WTC11 (cell line): ENCODE measurements at regions not wholly inside any gene's neighbourhood (a gene's known extent, or its start where the extent isn't known, plus 50 kb on each side); places are given as distances from the start of the nearest gene placed in this dataset.

ENCODE experiments used
- ATAC-seq: fragments of 200-7000 bp; cut with Tn5 transposase; 2 replicates; pipeline ENCODE4 v1.10.0; 2021; ENCODE audit warnings: mild to moderate bottlenecking, moderate library complexity
- CTCF ChIA-PET: fragments of 300-600 bp; sonication (Branson Sonifier 250); formaldehyde crosslinking; loops from one replicate; lab custom pipeline; 2021; ENCODE audit warnings: antibody characterized with exemption; lab: Charles Lee
- POLR2A ChIA-PET: fragments of 350-600 bp; sonication (Branson Sonifier 250); formaldehyde crosslinking; loops from one replicate; lab custom pipeline; 2021; ENCODE audit warnings: antibody characterized with exemption; lab: Charles Lee
- DNase-seq: peaks from one replicate; pipeline ENCODE4 v3.0.0; 2021; ENCODE audit warnings: low spot score
- H3K27ac Mint-ChIP-seq: 2 replicates; pipeline ENCODE4 v1.8.0; 2021; ENCODE audit warnings: mixed read lengths
- H3K27me3 Mint-ChIP-seq: 2 replicates; pipeline ENCODE4 v1.8.0; 2021; ENCODE audit warnings: low read depth, mild to moderate bottlenecking, moderate library complexity, mixed read lengths
- H3K36me3 Mint-ChIP-seq: 2 replicates; pipeline ENCODE4 v1.8.0; 2021; ENCODE audit warnings: mixed read lengths
- H3K4me1 Mint-ChIP-seq: 2 replicates; pipeline ENCODE4 v1.8.0; 2022; ENCODE audit warnings: mixed read lengths
- H3K4me3 Mint-ChIP-seq: 2 replicates; pipeline ENCODE4 v1.8.0; 2021; ENCODE audit warnings: mild to moderate bottlenecking, moderate library complexity, mixed read lengths
- H3K9me3 Mint-ChIP-seq: 2 replicates; pipeline ENCODE4 v1.8.0; 2021; ENCODE audit warnings: mixed read lengths
- AR ChIP-seq: fragments of 250-450 bp; sonication (Bioruptor Pico); IDR thresholded peaks from 2 replicates; pipeline ENCODE4 v1.9.0; 2021; ENCODE audit warnings: mild to moderate bottlenecking
- CBFB ChIP-seq: sonication (generic); formaldehyde crosslinking; IDR thresholded peaks from 2 replicates; pipeline ENCODE4 v1.8.1; 2022; ENCODE audit warnings: mild to moderate bottlenecking, low read depth, missing genetic modification reagents
- CREM ChIP-seq: sonication (generic); formaldehyde crosslinking; IDR thresholded peaks from 2 replicates; pipeline ENCODE4 v1.8.1; 2022; ENCODE audit warnings: mild to moderate bottlenecking, missing genetic modification reagents, moderate library complexity
- E2F5 ChIP-seq: sonication (generic); formaldehyde crosslinking; IDR thresholded peaks from 2 replicates; pipeline ENCODE4 v1.8.1; 2022; ENCODE audit warnings: mild to moderate bottlenecking, moderate library complexity, missing genetic modification reagents
- ELF4 ChIP-seq: sonication (generic); formaldehyde crosslinking; IDR thresholded peaks from 2 replicates; pipeline ENCODE4 v1.8.1; 2022; ENCODE audit warnings: low read depth, mild to moderate bottlenecking, moderate library complexity, missing genetic modification reagents
- ESRRA ChIP-seq: sonication (generic); formaldehyde crosslinking; IDR thresholded peaks from 2 replicates; pipeline ENCODE4 v1.8.1; 2022; ENCODE audit warnings: mild to moderate bottlenecking, missing genetic modification reagents, borderline replicate concordance
- ETV6 ChIP-seq: sonication (generic); formaldehyde crosslinking; IDR thresholded peaks from 2 replicates; pipeline ENCODE4 v1.8.1; 2022; ENCODE audit warnings: mild to moderate bottlenecking, missing genetic modification reagents
- GABPB1 ChIP-seq: sonication (generic); formaldehyde crosslinking; IDR thresholded peaks from 2 replicates; pipeline ENCODE4 v1.8.1; 2023; ENCODE audit warnings: mild to moderate bottlenecking, missing genetic modification reagents
- IRF2 ChIP-seq: sonication (generic); formaldehyde crosslinking; IDR thresholded peaks from 2 replicates; pipeline ENCODE4 v1.8.0; 2022; ENCODE audit warnings: low read depth, missing genetic modification reagents, borderline replicate concordance
- JAZF1 ChIP-seq: fragments of 250-450 bp; sonication (Bioruptor Pico); IDR thresholded peaks from 2 replicates; pipeline ENCODE4 v1.9.0; 2021; ENCODE audit warnings: moderate library complexity, mild to moderate bottlenecking, inconsistent platforms
- JUN ChIP-seq: sonication (generic); formaldehyde crosslinking; IDR thresholded peaks from 2 replicates; pipeline ENCODE4 v1.8.0; 2023; ENCODE audit warnings: mild to moderate bottlenecking, missing genetic modification reagents
- MAX ChIP-seq: sonication (generic); formaldehyde crosslinking; IDR thresholded peaks from 2 replicates; pipeline ENCODE4 v1.8.0; 2022; ENCODE audit warnings: mild to moderate bottlenecking, missing genetic modification reagents
- MLX ChIP-seq: sonication (generic); formaldehyde crosslinking; IDR thresholded peaks from 2 replicates; pipeline ENCODE4 v1.8.1; 2023; ENCODE audit warnings: mild to moderate bottlenecking, missing genetic modification reagents, moderate library complexity
- NFATC4 ChIP-seq: fragments of 250-450 bp; sonication (Bioruptor Pico); IDR thresholded peaks from 2 replicates; pipeline ENCODE4 v1.9.0; 2021; ENCODE audit warnings: mild to moderate bottlenecking
- NR1H2 ChIP-seq: sonication (generic); formaldehyde crosslinking; IDR thresholded peaks from 2 replicates; pipeline ENCODE4 v1.9.0; 2021; ENCODE audit warnings: mild to moderate bottlenecking, moderate library complexity, missing genetic modification reagents
- RELA ChIP-seq: sonication (generic); formaldehyde crosslinking; IDR thresholded peaks from 2 replicates; pipeline ENCODE4 v1.8.1; 2022; ENCODE audit warnings: missing genetic modification reagents, mild to moderate bottlenecking, borderline replicate concordance
- TP53 ChIP-seq: sonication (generic); formaldehyde crosslinking; IDR thresholded peaks from 2 replicates; pipeline ENCODE4 v1.8.1; 2023; ENCODE audit warnings: mild to moderate bottlenecking, missing genetic modification reagents
- USF1 ChIP-seq: sonication (generic); formaldehyde crosslinking; IDR thresholded peaks from 2 replicates; pipeline ENCODE4 v1.8.0; 2022; ENCODE audit warnings: mild to moderate bottlenecking, missing genetic modification reagents
- ZNF138 ChIP-seq: sonication (generic); formaldehyde crosslinking; conservative IDR thresholded peaks from 2 replicates; pipeline ENCODE4 v1.8.1; 2022; ENCODE audit warnings: mild to moderate bottlenecking, moderate library complexity, missing genetic modification reagents
- TF ChIP-seq, protein P1 (sequence below): fragments of 250-450 bp; sonication (Bioruptor Pico); conservative IDR thresholded peaks from 2 replicates; pipeline ENCODE4 v1.9.0; 2021; ENCODE audit warnings: mild to moderate bottlenecking
- TF ChIP-seq, protein P2 (sequence below): sonication (generic); formaldehyde crosslinking; IDR thresholded peaks from 2 replicates; pipeline ENCODE4 v1.8.1; 2022; ENCODE audit warnings: missing genetic modification reagents, borderline replicate concordance

DNA sequence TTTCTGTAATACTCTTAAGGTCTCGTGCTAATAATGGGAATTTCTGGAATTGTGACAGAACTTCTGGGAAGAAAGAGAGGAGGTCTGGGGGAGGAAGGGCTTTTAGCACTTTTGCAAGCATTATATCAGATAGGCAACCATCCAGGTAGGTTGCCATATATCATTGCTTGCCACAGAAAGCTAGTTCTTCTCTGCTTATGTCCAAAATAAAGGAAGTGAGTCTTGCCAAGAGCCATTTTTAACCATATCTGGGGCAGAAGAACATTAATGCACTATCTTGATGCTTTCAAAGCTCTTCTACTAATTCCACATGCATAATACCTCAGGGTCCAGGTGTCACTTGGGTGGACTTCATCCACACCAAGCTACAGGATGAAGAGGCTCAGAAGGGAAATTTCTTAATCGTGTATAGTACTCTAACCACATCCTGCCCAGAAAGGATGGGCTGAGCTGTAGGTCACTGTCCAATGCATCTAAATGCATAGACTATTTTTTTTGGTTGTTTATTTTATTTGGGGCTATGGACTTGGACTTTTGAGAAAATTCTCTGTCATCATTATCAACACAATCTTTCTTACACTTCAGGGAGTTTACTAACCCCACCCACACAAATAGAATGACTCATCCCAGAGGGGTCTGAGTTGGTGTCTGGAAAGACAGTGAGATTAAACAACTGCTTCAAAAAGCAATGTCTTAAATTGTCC is 68.9 kb upstream of the ADO start:
- ATAC-seq (no peak), DNase-seq (no peak)
- Mint-ChIP-seq H3K27ac (no peak overlapping the region), H3K9me3 (no peaks in the 10 kb centered on the region), H3K4me3 (no peak overlapping the region), H3K4me1 (no peaks in the 10 kb centered on the region), H3K36me3 (no peaks in the 10 kb centered on the region), H3K27me3 (no peaks in the 10 kb centered on the region; the same call in 1 of the 2 replicates)
- TF ChIP-seq TP53 (CRISPR knock-in tag) (no peak), CBFB (CRISPR knock-in tag) (no peak), ETV6 (CRISPR knock-in tag) (no peak), CREM (CRISPR knock-in tag) (no peak), NR1H2 (CRISPR knock-in tag) (no peak), MLX (CRISPR knock-in tag) (no peak), ESRRA (CRISPR knock-in tag) (no peak), NFATC4 (CRISPR knock-in tag) (no peak), GABPB1 (CRISPR knock-in tag) (no peak), IRF2 (CRISPR knock-in tag) (no peak), E2F5 (CRISPR knock-in tag) (no peak), JAZF1 (CRISPR knock-in tag) (no peak), AR (no peak)
- TF ChIP-seq, protein P1, sequence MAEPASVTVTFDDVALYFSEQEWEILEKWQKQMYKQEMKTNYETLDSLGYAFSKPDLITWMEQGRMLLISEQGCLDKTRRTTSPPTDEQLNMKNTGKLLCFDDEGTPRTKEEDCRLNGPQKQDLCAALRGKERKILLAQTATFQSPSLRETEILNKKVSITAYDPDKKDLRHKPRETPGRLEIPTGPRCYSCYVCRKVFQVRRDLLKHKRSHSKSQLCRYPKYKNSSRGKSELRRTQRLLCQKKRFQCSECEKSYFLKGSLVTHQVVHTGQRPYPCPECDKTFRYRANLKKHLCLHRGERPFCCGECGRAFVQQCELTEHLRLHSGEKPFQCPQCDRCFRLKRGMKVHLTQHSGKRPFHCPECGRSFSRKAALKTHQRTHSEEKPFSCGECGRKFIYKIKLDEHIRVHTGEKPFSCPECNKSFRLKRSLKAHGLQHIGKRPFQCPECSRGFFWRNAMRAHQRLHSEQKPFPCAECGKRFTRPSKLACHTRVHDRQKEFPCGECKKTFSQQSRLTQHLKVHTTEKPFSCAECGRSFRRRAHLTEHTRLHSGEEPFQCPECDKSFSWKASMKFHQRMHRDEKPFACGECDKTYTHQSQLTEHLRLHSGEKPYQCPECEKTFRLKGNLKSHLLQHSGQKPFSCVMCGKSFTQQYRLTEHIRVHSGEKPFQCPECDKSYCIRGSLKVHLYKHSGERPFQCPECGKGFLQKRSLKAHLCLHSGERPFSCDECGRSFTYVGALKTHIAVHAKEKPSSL (CRISPR knock-in tag): no peak
- TF ChIP-seq, protein P2, sequence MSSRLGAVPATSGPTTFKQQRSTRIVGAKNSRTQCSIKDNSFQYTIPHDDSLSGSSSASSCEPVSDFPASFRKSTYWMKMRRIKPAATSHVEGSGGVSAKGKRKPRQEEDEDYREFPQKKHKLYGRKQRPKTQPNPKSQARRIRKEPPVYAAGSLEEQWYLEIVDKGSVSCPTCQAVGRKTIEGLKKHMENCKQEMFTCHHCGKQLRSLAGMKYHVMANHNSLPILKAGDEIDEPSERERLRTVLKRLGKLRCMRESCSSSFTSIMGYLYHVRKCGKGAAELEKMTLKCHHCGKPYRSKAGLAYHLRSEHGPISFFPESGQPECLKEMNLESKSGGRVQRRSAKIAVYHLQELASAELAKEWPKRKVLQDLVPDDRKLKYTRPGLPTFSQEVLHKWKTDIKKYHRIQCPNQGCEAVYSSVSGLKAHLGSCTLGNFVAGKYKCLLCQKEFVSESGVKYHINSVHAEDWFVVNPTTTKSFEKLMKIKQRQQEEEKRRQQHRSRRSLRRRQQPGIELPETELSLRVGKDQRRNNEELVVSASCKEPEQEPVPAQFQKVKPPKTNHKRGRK (CRISPR knock-in tag): no peak
- ChIA-PET CTCF (no interaction called here), POLR2A (no interaction called here)

GRCh38 chr10:62736168-62736546 is 68.4 kb upstream of the ADO start:
- CTCF ChIA-PET: no interaction called here

More at GRCh38 chr10:62736168-62736546, 68.4 kb upstream of the ADO start:
- no peak for ATAC-seq
- H3K4me3 Mint-ChIP-seq: no peak overlapping the region
- H3K4me1 Mint-ChIP-seq: peaks cover 2% of the 10 kb centered on the region; the same call in 1 of the 2 replicates
- POLR2A ChIA-PET: no interaction called here
- H3K27ac Mint-ChIP-seq: no peak overlapping the region
- TF ChIP-seq JUN (no peak), ELF4 (CRISPR knock-in tag) (no peak), USF1 (CRISPR knock-in tag) (no peak), RELA (CRISPR knock-in tag) (no peak), ZNF138 (no peak), MAX (CRISPR knock-in tag) (no peak)
- TF ChIP-seq, all 79 proteins: peak for 0
- no peaks in the 10 kb centered on the region for H3K36me3 Mint-ChIP-seq
- no peaks in the 10 kb centered on the region for H3K9me3 Mint-ChIP-seq
- DNase-seq: no peak
- H3K27me3 Mint-ChIP-seq: no peaks in the 10 kb centered on the region; the same call in 1 of the 2 replicates
